SK-N-SH treated with all-trans-retinoic acid at 6 μM for 48 hours (cell line): ENCODE measurements at regions not wholly inside any gene's neighbourhood (a gene's known extent, or its start where the extent isn't known, plus 50 kb on each side); places are given as distances from the start of the nearest gene placed in this dataset.
"Not testable (repeated sequence)": the region's sequence is repeated elsewhere in the genome, so short reads cannot be mapped to it uniquely, and the experiment has no call there.

Source experiments
- ATAC-seq: fragments of 200-7000 bp; cut with Tn5 transposase; 3 replicates; pipeline ENCODE4 v1.9.1; 2020; ENCODE audit warnings: mild to moderate bottlenecking, moderate library complexity
- ARNTL ChIP-seq: fragments of 450-650 bp; formaldehyde crosslinking; IDR thresholded peaks from 2 replicates; pipeline ENCODE4 v1.5.0; 2020; ENCODE audit warnings: low read depth, mild to moderate bottlenecking, moderate library complexity, borderline replicate concordance
- BACH2 ChIP-seq: fragments of 250-450 bp; sonication (Bioruptor Pico); IDR thresholded peaks from 2 replicates; pipeline ENCODE4 v1.9.0; 2021; ENCODE audit warnings: mild to moderate bottlenecking, borderline replicate concordance
- ESRRG ChIP-seq: fragments of 250-450 bp; sonication (Bioruptor Pico); IDR thresholded peaks from 2 replicates; pipeline ENCODE4 v1.6.1; 2021; ENCODE audit warnings: mild to moderate bottlenecking
- ISL1 ChIP-seq: fragments of 250-450 bp; sonication (Bioruptor Pico); IDR thresholded peaks from 2 replicates; pipeline ENCODE4 v2.1.2; 2022; ENCODE audit warnings: mild to moderate bottlenecking, moderate library complexity
- OSR1 ChIP-seq: fragments of 250-450 bp; sonication (Bioruptor Pico); IDR thresholded peaks from 2 replicates; pipeline ENCODE4 v1.8.0; 2022; ENCODE audit warnings: moderate library complexity, mild to moderate bottlenecking, inconsistent platforms
- PPARA ChIP-seq: fragments of 250-450 bp; sonication (Bioruptor Pico); IDR thresholded peaks from 2 replicates; pipeline ENCODE4 v1.5.0; 2020; ENCODE audit warnings: mild to moderate bottlenecking, borderline replicate concordance
- RARB ChIP-seq: fragments of 250-450 bp; sonication (Bioruptor Pico); IDR thresholded peaks from 2 replicates; pipeline ENCODE4 v1.8.0; 2021; ENCODE audit warnings: mild to moderate bottlenecking, moderate library complexity
- SNAI2 ChIP-seq: fragments of 250-450 bp; sonication (Bioruptor Pico); IDR thresholded peaks from 2 replicates; pipeline ENCODE4 v1.5.0; 2020; ENCODE audit warnings: mild to moderate bottlenecking, moderate library complexity
- TCF4 ChIP-seq: fragments of 250-450 bp; sonication (Bioruptor Pico); IDR thresholded peaks from 2 replicates; pipeline ENCODE4 v1.8.0; 2021; ENCODE audit warnings: mild to moderate bottlenecking, moderate library complexity, borderline replicate concordance
- TOX ChIP-seq: fragments of 250-450 bp; sonication (Bioruptor Pico); IDR thresholded peaks from 2 replicates; pipeline ENCODE4 v1.8.0; 2021; ENCODE audit warnings: mild to moderate bottlenecking, moderate library complexity, borderline replicate concordance
- ZC3H10 ChIP-seq: fragments of 250-450 bp; sonication (Bioruptor Pico); IDR thresholded peaks from 2 replicates; pipeline ENCODE4 v1.5.1; 2021; ENCODE audit warnings: mild to moderate bottlenecking, moderate library complexity
- ZFP30 ChIP-seq: fragments of 450-650 bp; formaldehyde crosslinking; IDR thresholded peaks from 2 replicates; pipeline ENCODE4 v1.5.0; 2022; ENCODE audit warnings: mild to moderate bottlenecking, moderate library complexity
- ZNF565 ChIP-seq: fragments of 450-650 bp; formaldehyde crosslinking; conservative IDR thresholded peaks from 2 replicates; pipeline ENCODE4 v1.5.0; 2020; ENCODE audit warnings: low read depth, mild to moderate bottlenecking, moderate library complexity
- ZNF70 ChIP-seq: fragments of 450-650 bp; formaldehyde crosslinking; IDR thresholded peaks from 2 replicates; pipeline ENCODE4 v1.5.0; 2020; ENCODE audit warnings: mild to moderate bottlenecking, moderate library complexity
- ZNF8 ChIP-seq: fragments of 450-650 bp; formaldehyde crosslinking; IDR thresholded peaks from 2 replicates; pipeline ENCODE4 v1.5.0; 2020; ENCODE audit warnings: mild to moderate bottlenecking, moderate library complexity
- TF ChIP-seq, protein P1 (sequence below): fragments of 250-450 bp; sonication (Bioruptor Pico); IDR thresholded peaks from 2 replicates; pipeline ENCODE4 v1.8.0; 2020; ENCODE audit warnings: mild to moderate bottlenecking, moderate library complexity, borderline replicate concordance
- TF ChIP-seq, protein P2 (sequence below): fragments of 250-450 bp; sonication (Bioruptor Pico); IDR thresholded peaks from 2 replicates; pipeline ENCODE4 v1.8.0; 2021; ENCODE audit warnings: low read depth, mild to moderate bottlenecking, moderate library complexity, borderline replicate concordance
- TF ChIP-seq, protein P3 (sequence below): fragments of 250-450 bp; sonication (Bioruptor Pico); IDR thresholded peaks from 2 replicates; pipeline ENCODE4 v1.5.0; 2020; ENCODE audit warnings: mild to moderate bottlenecking, moderate library complexity
- TF ChIP-seq, protein P4 (sequence below): fragments of 250-450 bp; sonication (Bioruptor Pico); IDR thresholded peaks from 2 replicates; pipeline ENCODE4 v1.5.1; 2020; ENCODE audit warnings: low read depth, mild to moderate bottlenecking, moderate library complexity

DNA sequence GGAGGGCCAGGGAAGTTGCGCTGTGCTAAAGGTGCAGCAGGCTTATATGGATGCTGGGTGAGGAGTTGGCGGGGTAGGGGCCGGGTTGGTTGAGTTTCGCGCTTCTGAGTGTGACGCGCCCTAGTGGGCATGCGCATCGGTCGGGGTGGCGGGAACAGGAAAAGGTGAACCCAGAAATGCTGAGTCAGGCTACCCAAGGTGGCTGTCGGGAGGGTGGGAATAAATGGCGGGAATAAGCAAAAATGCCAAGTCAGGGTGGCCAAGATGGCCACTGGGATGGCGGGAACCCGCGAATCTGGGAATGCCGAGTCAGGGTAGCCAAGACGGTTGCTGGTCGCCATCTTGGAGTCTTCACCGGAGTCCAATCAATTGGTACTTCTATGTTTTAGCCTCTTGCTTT lies 580.0 kb downstream of the SUCLG1 start:
- ATAC-seq: no peak

DNA sequence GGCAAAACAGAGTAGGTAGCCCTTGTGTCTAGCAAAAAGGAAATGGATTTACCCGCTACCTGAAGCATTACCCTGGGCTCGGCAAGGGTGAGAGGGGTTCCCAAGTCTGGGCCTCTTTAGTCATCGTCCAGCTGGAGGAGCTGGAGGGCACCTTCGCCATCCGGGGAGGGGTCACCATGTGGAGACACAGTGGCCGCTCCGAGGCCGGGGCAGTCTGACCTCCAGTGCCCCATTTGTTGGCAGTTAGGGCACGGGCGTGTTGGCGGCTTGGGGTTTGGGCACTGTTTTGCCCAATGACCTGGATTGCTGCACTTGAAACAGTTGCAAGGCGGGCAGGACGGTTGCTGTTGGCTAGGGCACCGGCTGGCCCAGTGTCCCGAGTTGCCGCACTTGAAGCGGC lies 581.8 kb downstream of the SUCLG1 start:
- ATAC-seq: not testable (repeated sequence)

More for the DNA sequence above, 580.0 kb downstream of the SUCLG1 start:
- TF ChIP-seq, protein P1, sequence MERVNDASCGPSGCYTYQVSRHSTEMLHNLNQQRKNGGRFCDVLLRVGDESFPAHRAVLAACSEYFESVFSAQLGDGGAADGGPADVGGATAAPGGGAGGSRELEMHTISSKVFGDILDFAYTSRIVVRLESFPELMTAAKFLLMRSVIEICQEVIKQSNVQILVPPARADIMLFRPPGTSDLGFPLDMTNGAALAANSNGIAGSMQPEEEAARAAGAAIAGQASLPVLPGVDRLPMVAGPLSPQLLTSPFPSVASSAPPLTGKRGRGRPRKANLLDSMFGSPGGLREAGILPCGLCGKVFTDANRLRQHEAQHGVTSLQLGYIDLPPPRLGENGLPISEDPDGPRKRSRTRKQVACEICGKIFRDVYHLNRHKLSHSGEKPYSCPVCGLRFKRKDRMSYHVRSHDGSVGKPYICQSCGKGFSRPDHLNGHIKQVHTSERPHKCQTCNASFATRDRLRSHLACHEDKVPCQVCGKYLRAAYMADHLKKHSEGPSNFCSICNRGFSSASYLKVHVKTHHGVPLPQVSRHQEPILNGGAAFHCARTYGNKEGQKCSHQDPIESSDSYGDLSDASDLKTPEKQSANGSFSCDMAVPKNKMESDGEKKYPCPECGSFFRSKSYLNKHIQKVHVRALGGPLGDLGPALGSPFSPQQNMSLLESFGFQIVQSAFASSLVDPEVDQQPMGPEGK (CRISPR knock-in tag): no peak
- TF ChIP-seq ZNF8 (CRISPR knock-in tag) (no peak), SNAI2 (CRISPR knock-in tag) (no peak), ESRRG (CRISPR knock-in tag) (no peak), RARB (no peak), TOX (no peak), PPARA (no peak), BACH2 (CRISPR knock-in tag) (no peak), ZC3H10 (CRISPR knock-in tag) (no peak), ZFP30 (no peak)
- TF ChIP-seq, protein P2, sequence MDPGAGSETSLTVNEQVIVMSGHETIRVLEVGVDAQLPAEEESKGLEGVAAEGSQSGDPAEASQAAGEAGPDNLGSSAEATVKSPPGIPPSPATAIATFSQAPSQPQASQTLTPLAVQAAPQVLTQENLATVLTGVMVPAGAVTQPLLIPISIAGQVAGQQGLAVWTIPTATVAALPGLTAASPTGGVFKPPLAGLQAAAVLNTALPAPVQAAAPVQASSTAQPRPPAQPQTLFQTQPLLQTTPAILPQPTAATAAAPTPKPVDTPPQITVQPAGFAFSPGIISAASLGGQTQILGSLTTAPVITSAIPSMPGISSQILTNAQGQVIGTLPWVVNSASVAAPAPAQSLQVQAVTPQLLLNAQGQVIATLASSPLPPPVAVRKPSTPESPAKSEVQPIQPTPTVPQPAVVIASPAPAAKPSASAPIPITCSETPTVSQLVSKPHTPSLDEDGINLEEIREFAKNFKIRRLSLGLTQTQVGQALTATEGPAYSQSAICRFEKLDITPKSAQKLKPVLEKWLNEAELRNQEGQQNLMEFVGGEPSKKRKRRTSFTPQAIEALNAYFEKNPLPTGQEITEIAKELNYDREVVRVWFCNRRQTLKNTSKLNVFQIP: no peak
- TF ChIP-seq, protein P3, sequence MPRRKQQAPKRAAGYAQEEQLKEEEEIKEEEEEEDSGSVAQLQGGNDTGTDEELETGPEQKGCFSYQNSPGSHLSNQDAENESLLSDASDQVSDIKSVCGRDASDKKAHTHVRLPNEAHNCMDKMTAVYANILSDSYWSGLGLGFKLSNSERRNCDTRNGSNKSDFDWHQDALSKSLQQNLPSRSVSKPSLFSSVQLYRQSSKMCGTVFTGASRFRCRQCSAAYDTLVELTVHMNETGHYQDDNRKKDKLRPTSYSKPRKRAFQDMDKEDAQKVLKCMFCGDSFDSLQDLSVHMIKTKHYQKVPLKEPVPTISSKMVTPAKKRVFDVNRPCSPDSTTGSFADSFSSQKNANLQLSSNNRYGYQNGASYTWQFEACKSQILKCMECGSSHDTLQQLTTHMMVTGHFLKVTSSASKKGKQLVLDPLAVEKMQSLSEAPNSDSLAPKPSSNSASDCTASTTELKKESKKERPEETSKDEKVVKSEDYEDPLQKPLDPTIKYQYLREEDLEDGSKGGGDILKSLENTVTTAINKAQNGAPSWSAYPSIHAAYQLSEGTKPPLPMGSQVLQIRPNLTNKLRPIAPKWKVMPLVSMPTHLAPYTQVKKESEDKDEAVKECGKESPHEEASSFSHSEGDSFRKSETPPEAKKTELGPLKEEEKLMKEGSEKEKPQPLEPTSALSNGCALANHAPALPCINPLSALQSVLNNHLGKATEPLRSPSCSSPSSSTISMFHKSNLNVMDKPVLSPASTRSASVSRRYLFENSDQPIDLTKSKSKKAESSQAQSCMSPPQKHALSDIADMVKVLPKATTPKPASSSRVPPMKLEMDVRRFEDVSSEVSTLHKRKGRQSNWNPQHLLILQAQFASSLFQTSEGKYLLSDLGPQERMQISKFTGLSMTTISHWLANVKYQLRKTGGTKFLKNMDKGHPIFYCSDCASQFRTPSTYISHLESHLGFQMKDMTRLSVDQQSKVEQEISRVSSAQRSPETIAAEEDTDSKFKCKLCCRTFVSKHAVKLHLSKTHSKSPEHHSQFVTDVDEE (CRISPR knock-in tag): no peak
- TF ChIP-seq, protein P4, sequence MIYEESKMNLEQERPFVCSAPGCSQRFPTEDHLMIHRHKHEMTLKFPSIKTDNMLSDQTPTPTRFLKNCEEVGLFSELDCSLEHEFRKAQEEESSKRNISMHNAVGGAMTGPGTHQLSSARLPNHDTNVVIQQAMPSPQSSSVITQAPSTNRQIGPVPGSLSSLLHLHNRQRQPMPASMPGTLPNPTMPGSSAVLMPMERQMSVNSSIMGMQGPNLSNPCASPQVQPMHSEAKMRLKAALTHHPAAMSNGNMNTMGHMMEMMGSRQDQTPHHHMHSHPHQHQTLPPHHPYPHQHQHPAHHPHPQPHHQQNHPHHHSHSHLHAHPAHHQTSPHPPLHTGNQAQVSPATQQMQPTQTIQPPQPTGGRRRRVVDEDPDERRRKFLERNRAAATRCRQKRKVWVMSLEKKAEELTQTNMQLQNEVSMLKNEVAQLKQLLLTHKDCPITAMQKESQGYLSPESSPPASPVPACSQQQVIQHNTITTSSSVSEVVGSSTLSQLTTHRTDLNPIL (CRISPR knock-in tag): no peak
- TF ChIP-seq, all 23 proteins: peak for 0

DNA sequence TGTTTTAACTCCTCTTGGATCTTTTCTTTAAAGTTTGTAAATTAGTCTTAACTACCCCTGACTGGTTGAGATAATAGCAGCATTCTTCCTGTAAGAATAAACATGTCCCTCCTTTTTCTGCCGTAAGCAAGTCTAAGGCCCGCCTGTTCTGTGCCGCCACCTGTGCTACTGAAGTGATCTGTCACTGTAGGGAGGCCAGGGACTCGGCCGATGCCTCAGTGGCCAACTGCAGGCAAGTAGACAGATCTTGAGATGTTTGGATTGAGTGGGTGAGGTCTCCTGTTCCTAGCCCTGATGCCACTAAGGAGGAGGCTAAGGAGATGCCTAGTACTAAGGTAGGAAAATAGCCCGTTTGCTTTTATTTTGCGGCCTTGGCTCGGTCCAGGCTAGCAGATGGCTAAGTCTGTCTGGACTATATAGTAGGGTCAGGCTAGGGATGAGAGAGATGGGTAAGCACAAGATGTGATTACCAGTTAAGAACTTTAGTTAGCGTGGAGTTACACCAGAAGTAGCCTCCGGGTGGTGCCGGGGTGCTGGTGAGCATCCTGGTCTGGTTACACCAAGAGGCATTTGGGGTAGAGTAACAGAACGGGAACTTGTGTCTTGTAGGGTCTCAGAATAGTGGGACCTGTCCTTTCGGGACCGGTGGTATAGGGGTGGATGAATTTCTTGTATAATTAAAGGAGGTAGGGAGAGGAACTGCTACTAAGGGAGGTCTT lies 584.2 kb downstream of the SUCLG1 start:
- no peak for ATAC-seq
- TF ChIP-seq ESRRG (CRISPR knock-in tag) (no peak), ZC3H10 (CRISPR knock-in tag) (no peak), BACH2 (CRISPR knock-in tag) (no peak), ZNF565 (no peak), ZNF70 (CRISPR knock-in tag) (no peak), ARNTL (no peak), ZNF8 (CRISPR knock-in tag) (no peak), RARB (no peak), TCF4 (no peak), PPARA (no peak), OSR1 (CRISPR knock-in tag) (no peak), ISL1 (CRISPR knock-in tag) (no peak)
- TF ChIP-seq, protein P2: no peak
- TF ChIP-seq, protein P4 (CRISPR knock-in tag): no peak
